Sciatic nerve (tissue), 2 donors: ENCODE measurements at regions not wholly inside any gene's neighbourhood (a gene's known extent, or its start where the extent isn't known, plus 50 kb on each side); places are given as distances from the start of the nearest gene placed in this dataset.

Source experiments
- ATAC-seq: fragments of 200-7000 bp; cut with Tn5 transposase; one replicate; pipeline ENCODE4 v1.9.1; 2020; ENCODE audit warnings: mild to moderate bottlenecking, moderate library complexity
- DNase-seq: peaks from one replicate; pipeline ENCODE4 v3.0.0-alpha.2; 2020; ENCODE audit warnings: low spot score
- intact Hi-C: fragments of 100-400 bp; cut with DNase I; formaldehyde crosslinking; loops from one replicate; pipeline ENCODE4 v1.14.2; 2022
- donor health status: DM: no; HTN: no; CAD: no.
- donor health status: DM: no; HTN: no; CAD: no.

DNA sequence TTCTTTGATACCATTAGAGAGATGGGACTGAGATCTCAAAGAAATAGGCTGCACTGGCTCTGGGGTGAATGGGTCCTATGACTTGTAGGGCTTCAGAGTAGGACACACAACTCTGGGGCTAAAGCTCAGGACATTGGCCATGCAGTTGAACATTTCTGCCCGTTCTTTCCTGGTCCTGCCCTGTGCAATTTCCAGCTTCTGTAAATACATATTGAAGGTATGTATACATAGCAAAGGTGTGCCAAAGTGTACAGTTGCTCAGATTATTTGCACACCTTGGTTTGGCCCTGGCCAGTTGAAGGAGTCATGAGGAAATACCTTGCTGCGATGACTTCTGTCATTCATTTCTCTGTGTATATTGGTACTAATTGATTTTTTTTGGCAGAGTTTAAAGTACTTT, 52.8 kb upstream of the TAF11L2 start:
- DNase-seq = no peak
- ATAC-seq = no peak
- intact Hi-C loops = no loop called here
